Right lobe of liver (tissue), 4 donors: ENCODE measurements at regions not wholly inside any gene's neighbourhood (a gene's known extent, or its start where the extent isn't known, plus 50 kb on each side); places are given as distances from the start of the nearest gene placed in this dataset.

ENCODE experiments used
- CTCF ChIP-seq, 4 donors: fragments of 200-600 bp in 3 of 4; fragments of 450-650 bp in 1 of 4; IDR thresholded peaks; one replicate each; pipeline versions ENCODE4 v1.5.1 to v1.8.0; 2016 to 2022; ENCODE audit warnings: antibody characterized with exemption in 4 of 4, mild to moderate bottlenecking in 2 of 4
- POLR2A ChIP-seq: fragments of 450-650 bp; IDR thresholded peaks from one replicate; pipeline ENCODE4 v1.6.1; 2017; ENCODE audit warnings: antibody characterized with exemption, mild to moderate bottlenecking
- donor health status: DM: no; HTN: no; CAD: no.
- donor health status: DM: no; HTN: no; CAD: no.
- donor health status: DM: no; HTN: yes; CAD: no.

GRCh38 chr1:244329591-244330317, 122.0 kb downstream of the ADSS2 start:
- TF ChIP-seq CTCF (IDR thresholded peaks at IDR 0.05) (no peak), POLR2A (no peak)
